Liver (tissue), 7 donors: ENCODE measurements at regions not wholly inside any gene's neighbourhood (a gene's known extent, or its start where the extent isn't known, plus 50 kb on each side); places are given as distances from the start of the nearest gene placed in this dataset.

Source experiments
- DNase-seq: peaks from one replicate; pipeline ENCODE4 v3.0.0-alpha.2; 2017; ENCODE audit warnings: low spot score
- H3K27ac ChIP-seq, 2 donors: one replicate each; pipeline ENCODE4 v1.7.0; 2013; ENCODE audit warnings: inconsistent platforms in 2 of 2, low read length in 2 of 2, control low read depth in 1 of 2, low read depth in 1 of 2, mild to moderate bottlenecking in 1 of 2
- H3K27me3 ChIP-seq, 4 donors: one replicate each; pipeline versions ENCODE4 v1.6.1 to v1.7.0; 2013; ENCODE audit warnings: low read length in 3 of 4, inconsistent platforms in 1 of 4, mild to moderate bottlenecking in 1 of 4, moderate library complexity in 1 of 4; ENCODE audit not compliant: control insufficient read depth in 4 of 4, insufficient read depth in 4 of 4
- H3K36me3 ChIP-seq, 4 donors: one replicate each; pipeline versions ENCODE4 v1.6.1 to v1.7.0; 2013; ENCODE audit warnings: low read length in 3 of 4, mild to moderate bottlenecking in 3 of 4, low read depth in 1 of 4, moderate library complexity in 1 of 4; ENCODE audit not compliant: control insufficient read depth in 4 of 4, insufficient read depth in 3 of 4
- H3K4me1 ChIP-seq, 4 donors: one replicate each; pipeline versions ENCODE4 v1.6.1 to v1.7.0; 2013; ENCODE audit warnings: low read length in 3 of 4, mild to moderate bottlenecking in 3 of 4, moderate library complexity in 1 of 4; ENCODE audit not compliant: control insufficient read depth in 4 of 4, insufficient read depth in 4 of 4
- H3K4me3 ChIP-seq, 3 donors: one replicate each; pipeline versions ENCODE4 v1.6.1 to v1.7.0; 2013; ENCODE audit warnings: low read length in 3 of 3, control low read depth in 1 of 3, low read depth in 1 of 3, mild to moderate bottlenecking in 1 of 3
- H3K9ac ChIP-seq, 2 donors: one replicate each; pipeline ENCODE4 v1.7.0; 2013; ENCODE audit warnings: low read length in 2 of 2, mild to moderate bottlenecking in 2 of 2, moderate library complexity in 2 of 2, control low read depth in 1 of 2, low read depth in 1 of 2
- H3K9me3 ChIP-seq, 4 donors: one replicate each; pipeline versions ENCODE4 v1.6.1 to v1.7.0; 2013; ENCODE audit warnings: low read length in 3 of 4; ENCODE audit not compliant: control insufficient read depth in 4 of 4
- EGR1 ChIP-seq, 2 donors: IDR thresholded peaks; 2 replicates each; pipeline ENCODE4 v1.6.1; 2016 to 2018; ENCODE audit warnings: antibody characterized with exemption in 2 of 2, low read depth in 2 of 2
- FOXA1 ChIP-seq: IDR thresholded peaks from 2 replicates; pipeline ENCODE4 v1.6.1; 2016; ENCODE audit warnings: antibody characterized with exemption
- FOXA2 ChIP-seq: IDR thresholded peaks from 2 replicates; pipeline ENCODE4 v1.6.1; 2016; ENCODE audit warnings: antibody characterized with exemption
- GABPA ChIP-seq, 2 donors: IDR thresholded peaks in 1 of 2; conservative IDR thresholded peaks in 1 of 2; 2 replicates each; pipeline ENCODE4 v1.6.1; 2016; ENCODE audit warnings: antibody characterized with exemption in 2 of 2, mild to moderate bottlenecking in 1 of 2, moderate library complexity in 1 of 2
- HNF4A ChIP-seq, 2 donors: conservative IDR thresholded peaks; 2 replicates each; pipeline ENCODE4 v1.6.1; 2016; ENCODE audit warnings: antibody characterized with exemption in 2 of 2, mild to moderate bottlenecking in 2 of 2
- HNF4G ChIP-seq: IDR thresholded peaks from 2 replicates; pipeline ENCODE4 v1.6.1; 2016; ENCODE audit warnings: antibody characterized with exemption
- JUND ChIP-seq, 2 donors: IDR thresholded peaks; 2 replicates each; pipeline ENCODE4 v1.6.1; 2016; ENCODE audit warnings: antibody characterized with exemption in 2 of 2
- NR2F2 ChIP-seq: IDR thresholded peaks from 2 replicates; pipeline ENCODE4 v1.6.1; 2016; ENCODE audit warnings: antibody characterized with exemption
- RAD21 ChIP-seq, 2 donors: IDR thresholded peaks; 2 replicates each; pipeline ENCODE4 v1.6.1; 2016; ENCODE audit warnings: antibody characterized with exemption in 2 of 2, mild to moderate bottlenecking in 2 of 2
- RXRA ChIP-seq, 2 donors: IDR thresholded peaks; 2 replicates each; pipeline ENCODE4 v1.6.1; 2017 to 2018; ENCODE audit warnings: antibody characterized with exemption in 2 of 2, mild to moderate bottlenecking in 1 of 2
- SP1 ChIP-seq: IDR thresholded peaks from 2 replicates; pipeline ENCODE4 v1.6.1; 2018; ENCODE audit warnings: antibody characterized with exemption, mild to moderate bottlenecking
- TAF1 ChIP-seq: conservative IDR thresholded peaks from 2 replicates; pipeline ENCODE4 v1.6.1; 2016; ENCODE audit warnings: antibody characterized with exemption, mild to moderate bottlenecking
- YY1 ChIP-seq: IDR thresholded peaks from 2 replicates; pipeline ENCODE4 v1.6.1; 2016; ENCODE audit warnings: antibody characterized with exemption, mild to moderate bottlenecking
- ZBTB33 ChIP-seq: IDR thresholded peaks from 2 replicates; pipeline ENCODE4 v1.6.1; 2016; ENCODE audit warnings: antibody characterized with exemption
- WGBS: extraction: QIAGEN DNeasy Blood & Tissue Kit; methylation state at CpG from one replicate; pipeline ENCODE4 v1.1.7; 2013; 5-methylcytosine and 5-hydroxymethylcytosine counted together
- TF ChIP-seq, protein P1 (sequence below): IDR thresholded peaks from 2 replicates; pipeline ENCODE4 v1.6.1; 2016; ENCODE audit warnings: antibody characterized with exemption
- TF ChIP-seq, protein P2 (sequence below): IDR thresholded peaks from 2 replicates; pipeline ENCODE4 v1.6.1; 2016; ENCODE audit warnings: antibody characterized with exemption, mild to moderate bottlenecking
- TF ChIP-seq, protein P3 (sequence below): IDR thresholded peaks from 2 replicates; pipeline ENCODE4 v1.6.1; 2016; ENCODE audit warnings: antibody characterized with exemption
- donor health status: healthy.
- donor health status: healthy.
- donor health status: healthy.
- donor health status: healthy.

DNA sequence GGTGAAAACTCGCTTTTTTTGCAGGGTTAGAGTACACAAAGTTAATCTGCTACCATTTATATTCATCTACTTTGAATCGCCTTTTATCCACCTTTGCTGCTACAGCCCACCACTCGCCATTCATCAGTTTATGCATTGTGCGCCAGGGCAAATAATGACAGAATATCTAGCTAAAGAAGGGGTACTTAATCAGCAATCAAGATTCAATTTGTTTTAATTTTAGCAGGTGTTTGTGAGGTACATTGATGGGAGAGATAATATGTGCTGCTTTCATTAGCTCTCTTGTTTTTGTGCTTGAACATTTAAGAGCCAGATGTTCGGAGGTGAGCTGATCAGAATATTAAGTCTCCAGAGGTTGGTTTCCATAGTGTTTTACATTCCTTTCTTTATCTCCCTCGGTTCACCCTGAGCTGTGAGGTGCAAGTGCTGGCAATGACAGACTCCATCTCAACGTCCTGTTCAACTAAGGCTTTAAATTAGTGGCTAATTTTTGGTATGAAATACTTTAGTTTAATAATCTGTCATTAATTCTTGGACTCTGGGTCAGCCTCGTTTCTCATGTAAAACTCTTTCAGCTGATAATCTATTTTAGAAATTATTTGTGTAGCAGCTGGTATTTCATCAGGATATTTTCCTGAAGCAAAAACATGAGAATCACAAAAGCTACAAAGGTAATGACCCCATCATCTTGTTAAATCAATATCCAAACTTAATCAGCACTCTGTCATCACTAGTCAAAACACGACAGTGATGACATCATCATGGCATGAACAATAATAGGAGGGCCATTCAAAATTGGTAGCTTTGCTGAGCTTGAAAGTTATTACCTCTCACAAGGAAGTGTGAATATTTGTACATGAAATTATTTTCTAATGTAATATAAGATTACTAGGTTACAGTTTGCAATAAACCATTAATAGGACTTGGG lies 479.9 kb upstream of the FANCL start:
- DNase-seq = no peak
- Histone ChIP-seq H3K9me3 (no peaks in the 10 kb centered on the region), H3K27ac (no peak overlapping the region), H3K9ac (no peak overlapping the region), H3K4me1 (no peaks in the 10 kb centered on the region), H3K27me3 (peaks cover 0 to 3% (median 0%) of the 10 kb centered on the region in 4 donors), H3K4me3 (no peak overlapping the region), H3K36me3 (no peaks in the 10 kb centered on the region)
- TF ChIP-seq GABPA (IDR thresholded peaks at IDR 0.05 in 1 of 2, conservative IDR thresholded peaks at IDR 0.05 in 1 of 2) (no peak), EGR1 (IDR thresholded peaks at IDR 0.05; ENCODE audit: low read depth in 2 of 2) (no peak), RAD21 (IDR thresholded peaks at IDR 0.05) (no peak), HNF4G (no peak), NR2F2 (no peak), HNF4A (conservative IDR thresholded peaks at IDR 0.05) (no peak), FOXA2 (no peak)
- TF ChIP-seq, protein P1, sequence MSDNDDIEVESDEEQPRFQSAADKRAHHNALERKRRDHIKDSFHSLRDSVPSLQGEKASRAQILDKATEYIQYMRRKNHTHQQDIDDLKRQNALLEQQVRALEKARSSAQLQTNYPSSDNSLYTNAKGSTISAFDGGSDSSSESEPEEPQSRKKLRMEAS = no peak
- TF ChIP-seq, protein P2, sequence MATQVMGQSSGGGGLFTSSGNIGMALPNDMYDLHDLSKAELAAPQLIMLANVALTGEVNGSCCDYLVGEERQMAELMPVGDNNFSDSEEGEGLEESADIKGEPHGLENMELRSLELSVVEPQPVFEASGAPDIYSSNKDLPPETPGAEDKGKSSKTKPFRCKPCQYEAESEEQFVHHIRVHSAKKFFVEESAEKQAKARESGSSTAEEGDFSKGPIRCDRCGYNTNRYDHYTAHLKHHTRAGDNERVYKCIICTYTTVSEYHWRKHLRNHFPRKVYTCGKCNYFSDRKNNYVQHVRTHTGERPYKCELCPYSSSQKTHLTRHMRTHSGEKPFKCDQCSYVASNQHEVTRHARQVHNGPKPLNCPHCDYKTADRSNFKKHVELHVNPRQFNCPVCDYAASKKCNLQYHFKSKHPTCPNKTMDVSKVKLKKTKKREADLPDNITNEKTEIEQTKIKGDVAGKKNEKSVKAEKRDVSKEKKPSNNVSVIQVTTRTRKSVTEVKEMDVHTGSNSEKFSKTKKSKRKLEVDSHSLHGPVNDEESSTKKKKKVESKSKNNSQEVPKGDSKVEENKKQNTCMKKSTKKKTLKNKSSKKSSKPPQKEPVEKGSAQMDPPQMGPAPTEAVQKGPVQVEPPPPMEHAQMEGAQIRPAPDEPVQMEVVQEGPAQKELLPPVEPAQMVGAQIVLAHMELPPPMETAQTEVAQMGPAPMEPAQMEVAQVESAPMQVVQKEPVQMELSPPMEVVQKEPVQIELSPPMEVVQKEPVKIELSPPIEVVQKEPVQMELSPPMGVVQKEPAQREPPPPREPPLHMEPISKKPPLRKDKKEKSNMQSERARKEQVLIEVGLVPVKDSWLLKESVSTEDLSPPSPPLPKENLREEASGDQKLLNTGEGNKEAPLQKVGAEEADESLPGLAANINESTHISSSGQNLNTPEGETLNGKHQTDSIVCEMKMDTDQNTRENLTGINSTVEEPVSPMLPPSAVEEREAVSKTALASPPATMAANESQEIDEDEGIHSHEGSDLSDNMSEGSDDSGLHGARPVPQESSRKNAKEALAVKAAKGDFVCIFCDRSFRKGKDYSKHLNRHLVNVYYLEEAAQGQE = no peak
- WGBS = 56% methylated on average over 9 of the region's 9 CpGs

DNA sequence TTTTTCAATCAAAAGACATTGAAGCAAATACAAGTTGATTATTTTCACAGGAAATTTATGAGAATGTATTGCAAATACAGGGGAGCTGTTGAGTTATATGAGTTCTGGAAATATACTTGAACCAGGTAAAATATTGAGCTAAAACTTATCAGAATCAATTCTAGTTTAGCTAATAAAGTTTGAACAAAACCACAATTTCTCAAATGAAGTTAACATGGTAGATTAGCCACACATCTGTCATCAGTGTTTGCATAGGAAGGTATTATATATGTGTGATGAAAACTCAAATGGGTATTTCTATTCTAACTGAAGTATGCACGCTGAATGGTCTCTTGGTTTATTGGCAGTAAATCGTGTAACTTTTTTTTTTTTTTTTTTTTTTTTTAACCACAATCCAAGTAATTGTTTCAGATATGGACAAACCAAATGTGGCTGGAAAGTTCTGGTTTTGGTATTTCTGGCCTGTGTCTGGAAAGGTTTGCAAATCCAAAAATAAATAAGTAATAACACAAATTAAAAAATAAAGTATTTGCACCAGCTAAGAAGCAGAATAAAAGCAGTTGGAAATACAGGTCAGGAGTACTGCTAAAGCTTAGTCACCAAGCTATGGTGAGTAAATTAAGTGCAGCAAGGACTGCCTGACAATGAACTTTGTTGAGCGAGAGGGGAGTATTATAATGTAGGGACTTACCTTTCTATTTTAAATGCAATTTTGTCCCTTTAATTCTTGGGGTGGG lies 479.1 kb upstream of the FANCL start:
- Histone ChIP-seq H3K36me3 (no peaks in the 10 kb centered on the region), H3K27ac (no peak overlapping the region), H3K27me3 (peaks cover 0 to 3% (median 0%) of the 10 kb centered on the region in 4 donors), H3K9ac (no peak overlapping the region), H3K4me3 (no peak overlapping the region), H3K9me3 (no peaks in the 10 kb centered on the region), H3K4me1 (no peaks in the 10 kb centered on the region)
- TF ChIP-seq TAF1 (no peak), RAD21 (IDR thresholded peaks at IDR 0.05) (no peak), NR2F2 (no peak), EGR1 (IDR thresholded peaks at IDR 0.05; ENCODE audit: low read depth in 2 of 2) (no peak), RXRA (IDR thresholded peaks at IDR 0.05) (no peak), FOXA1 (no peak), HNF4A (conservative IDR thresholded peaks at IDR 0.05) (no peak), YY1 (no peak), SP1 (no peak), JUND (IDR thresholded peaks at IDR 0.05) (no peak), ZBTB33 (no peak), HNF4G (no peak), GABPA (IDR thresholded peaks at IDR 0.05 in 1 of 2, conservative IDR thresholded peaks at IDR 0.05 in 1 of 2) (no peak), FOXA2 (no peak)
- TF ChIP-seq, protein P2 = no peak
- TF ChIP-seq, protein P1 = no peak
- TF ChIP-seq, protein P3, sequence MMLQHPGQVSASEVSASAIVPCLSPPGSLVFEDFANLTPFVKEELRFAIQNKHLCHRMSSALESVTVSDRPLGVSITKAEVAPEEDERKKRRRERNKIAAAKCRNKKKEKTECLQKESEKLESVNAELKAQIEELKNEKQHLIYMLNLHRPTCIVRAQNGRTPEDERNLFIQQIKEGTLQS = no peak
- 85% methylated on average over 3 of the region's 3 CpGs for WGBS
- DNase-seq = no peak
